HG03558 (cell line): ENCODE measurements at regions not wholly inside any gene's neighbourhood (a gene's known extent, or its start where the extent isn't known, plus 50 kb on each side); places are given as distances from the start of the nearest gene placed in this dataset.
A peak's percentile ranks its signal among the peaks of the same experiment; 100 is the strongest.
"Not testable (repeated sequence)": the region's sequence is repeated elsewhere in the genome, so short reads cannot be mapped to it uniquely, and the experiment has no call there.

Experiments
- ATAC-seq: cut with Tn5 transposase; IDR thresholded peaks from one replicate; pipeline ENCODE4 v1.9.1; 2021; ENCODE audit warnings: moderate number of reproducible peaks; ENCODE audit not compliant: unreplicated experiment; ENCODE audit errors: extremely low read depth

DNA sequence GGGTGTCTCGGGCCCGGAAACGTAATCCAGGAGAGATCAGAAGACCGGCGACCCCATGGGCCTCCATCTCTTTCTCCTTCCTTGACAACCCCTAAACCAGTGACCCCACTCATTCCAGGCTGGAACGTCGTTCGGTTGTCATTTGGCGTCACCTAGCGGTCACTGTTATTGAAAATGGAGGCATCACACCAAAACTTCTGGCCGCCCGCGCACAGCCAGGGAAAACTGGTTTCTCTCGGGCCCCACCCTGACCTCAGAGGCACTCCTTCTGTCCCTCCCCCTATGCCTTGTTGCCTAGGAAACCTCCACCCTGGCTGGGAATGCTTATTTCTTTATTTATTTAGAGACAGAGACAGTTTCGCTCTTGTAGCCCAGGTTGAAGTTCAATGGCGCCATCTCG lies 2327.3 kb upstream of the TPTE start:
- ATAC-seq, result not testable (repeated sequence)

- ATAC-seq, result not testable (repeated sequence)
Observed at GRCh38 chr21:8197377-8198027, 2323.9 kb upstream of the TPTE start.

DNA sequence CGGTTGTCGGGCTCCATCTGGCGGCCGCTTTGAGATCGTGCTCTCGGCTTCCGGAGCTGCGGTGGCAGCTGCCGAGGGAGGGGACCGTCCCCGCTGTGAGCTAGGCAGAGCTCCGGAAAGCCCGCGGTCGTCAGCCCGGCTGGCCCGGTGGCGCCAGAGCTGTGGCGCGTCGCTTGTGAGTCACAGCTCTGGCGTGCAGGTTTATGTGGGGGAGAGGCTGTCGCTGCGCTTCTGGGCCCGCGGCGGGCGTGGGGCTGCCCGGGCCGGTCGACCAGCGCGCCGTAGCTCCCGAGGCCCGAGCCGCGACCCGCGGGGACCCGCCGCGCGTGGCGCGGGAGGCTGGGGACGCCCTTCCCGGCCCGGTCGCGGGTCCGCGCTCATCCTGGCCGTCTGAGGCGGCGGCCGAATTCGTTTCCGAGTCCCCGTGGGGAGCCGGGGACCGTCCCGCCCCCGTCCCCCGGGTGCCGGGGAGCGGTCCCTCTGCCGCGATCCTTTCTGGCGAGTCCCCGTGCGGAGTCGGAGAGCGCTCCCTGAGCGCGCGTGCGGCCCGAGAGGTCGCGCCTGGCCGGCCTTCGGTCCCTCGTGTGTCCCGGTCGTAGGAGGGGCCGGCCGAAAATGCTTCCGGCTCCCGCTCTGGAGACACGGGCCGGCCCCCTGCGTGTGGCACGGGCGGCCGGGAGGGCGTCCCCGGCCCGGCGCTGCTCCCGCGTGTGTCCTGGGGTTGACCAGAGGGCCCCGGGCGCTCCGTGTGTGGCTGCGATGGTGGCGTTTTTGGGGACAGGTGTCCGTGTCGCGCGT lies 2316.1 kb upstream of the TPTE start:
- ATAC-seq, result not testable (repeated sequence)

DNA sequence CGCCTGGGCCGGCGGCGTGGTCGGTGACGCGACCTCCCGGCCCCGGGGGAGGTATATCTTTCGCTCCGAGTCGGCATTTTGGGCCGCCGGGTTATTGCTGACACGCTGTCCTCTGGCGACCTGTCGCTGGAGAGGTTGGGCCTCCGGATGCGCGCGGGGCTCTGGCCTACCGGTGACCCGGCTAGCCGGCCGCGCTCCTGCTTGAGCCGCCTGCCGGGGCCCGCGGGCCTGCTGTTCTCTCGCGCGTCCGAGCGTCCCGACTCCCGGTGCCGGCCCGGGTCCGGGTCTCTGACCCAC lies 2315.5 kb upstream of the TPTE start:
- not testable (repeated sequence) for ATAC-seq

DNA sequence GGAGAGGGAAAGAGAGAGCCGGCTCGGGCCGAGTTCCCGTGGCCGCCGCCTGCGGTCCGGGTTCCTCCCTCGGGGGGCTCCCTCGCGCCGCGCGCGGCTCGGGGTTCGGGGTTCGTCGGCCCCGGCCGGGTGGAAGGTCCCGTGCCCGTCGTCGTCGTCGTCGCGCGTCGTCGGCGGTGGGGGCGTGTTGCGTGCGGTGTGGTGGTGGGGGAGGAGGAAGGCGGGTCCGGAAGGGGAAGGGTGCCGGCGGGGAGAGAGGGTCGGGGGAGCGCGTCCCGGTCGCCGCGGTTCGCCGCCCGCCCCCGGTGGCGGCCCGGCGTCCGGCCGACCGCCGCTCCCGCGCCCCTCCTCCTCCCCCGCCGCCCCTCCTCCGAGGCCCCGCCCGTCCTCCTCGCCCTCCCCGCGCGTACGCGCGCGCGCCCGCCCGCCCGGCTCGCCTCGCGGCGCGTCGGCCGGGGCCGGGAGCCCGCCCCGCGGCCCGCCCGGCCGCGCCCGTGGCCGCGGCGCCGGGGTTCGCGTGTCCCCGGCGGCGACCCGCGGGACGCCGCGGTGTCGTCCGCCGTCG lies 2308.3 kb upstream of the TPTE start:
- ATAC-seq, result not testable (repeated sequence)

GRCh38 chr21:8214539-8214938 lies 2306.8 kb upstream of the TPTE start:
- ATAC-seq, result not testable (repeated sequence)

DNA sequence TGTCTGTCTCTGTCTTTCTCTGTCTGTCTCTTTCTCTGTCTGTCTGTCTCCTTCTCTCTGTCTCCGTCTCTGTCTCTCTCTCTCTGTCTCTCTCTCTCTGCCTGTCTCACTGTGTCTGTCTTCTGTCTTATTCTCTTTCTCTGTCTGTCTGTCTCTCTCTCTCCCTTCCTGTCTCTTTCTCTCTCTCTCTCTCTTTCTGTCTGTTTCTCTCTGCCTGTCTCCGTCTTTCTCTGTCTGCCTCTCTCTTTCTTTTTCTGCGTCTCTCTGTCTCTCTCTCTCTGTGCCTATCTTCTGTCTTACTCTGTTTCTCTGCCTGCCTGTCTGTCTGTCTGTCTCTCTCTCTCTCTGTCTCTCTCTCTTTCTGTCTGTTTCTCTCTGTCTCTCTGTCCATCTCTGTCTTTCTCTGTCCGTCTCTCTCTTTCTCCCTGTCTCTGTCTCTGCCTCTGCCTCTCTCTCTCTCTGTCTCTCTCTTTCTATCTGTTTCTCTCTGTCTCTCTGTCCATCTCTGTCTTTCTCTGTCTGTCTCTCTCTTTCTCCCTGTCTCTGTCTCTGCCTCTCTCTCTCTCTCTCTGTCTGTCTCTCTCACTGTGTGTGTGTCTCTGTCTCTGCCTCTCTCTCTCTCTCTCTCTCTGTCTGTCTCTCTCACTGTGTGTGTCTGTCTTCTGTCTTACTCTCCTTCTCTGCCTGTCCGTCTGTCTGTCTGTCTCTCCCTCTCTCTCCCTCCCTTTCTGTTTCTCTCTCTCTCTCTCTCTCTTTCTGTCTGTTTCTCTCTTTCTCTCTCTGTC lies 2291.8 kb upstream of the TPTE start:
- not testable (repeated sequence) for ATAC-seq

- not testable (repeated sequence) for ATAC-seq
Observed at GRCh38 chr21:8231252-8231651, 2290.1 kb upstream of the TPTE start.

- not testable (repeated sequence) for ATAC-seq
Observed at GRCh38 chr21:8233000-8233399, 2288.4 kb upstream of the TPTE start.

- ATAC-seq, result not testable (repeated sequence)
Observed at GRCh38 chr21:8234059-8234458, 2287.3 kb upstream of the TPTE start.

GRCh38 chr21:8244723-8245641 lies 2276.4 kb upstream of the TPTE start:
- peak; percentile 30 for ATAC-seq

DNA sequence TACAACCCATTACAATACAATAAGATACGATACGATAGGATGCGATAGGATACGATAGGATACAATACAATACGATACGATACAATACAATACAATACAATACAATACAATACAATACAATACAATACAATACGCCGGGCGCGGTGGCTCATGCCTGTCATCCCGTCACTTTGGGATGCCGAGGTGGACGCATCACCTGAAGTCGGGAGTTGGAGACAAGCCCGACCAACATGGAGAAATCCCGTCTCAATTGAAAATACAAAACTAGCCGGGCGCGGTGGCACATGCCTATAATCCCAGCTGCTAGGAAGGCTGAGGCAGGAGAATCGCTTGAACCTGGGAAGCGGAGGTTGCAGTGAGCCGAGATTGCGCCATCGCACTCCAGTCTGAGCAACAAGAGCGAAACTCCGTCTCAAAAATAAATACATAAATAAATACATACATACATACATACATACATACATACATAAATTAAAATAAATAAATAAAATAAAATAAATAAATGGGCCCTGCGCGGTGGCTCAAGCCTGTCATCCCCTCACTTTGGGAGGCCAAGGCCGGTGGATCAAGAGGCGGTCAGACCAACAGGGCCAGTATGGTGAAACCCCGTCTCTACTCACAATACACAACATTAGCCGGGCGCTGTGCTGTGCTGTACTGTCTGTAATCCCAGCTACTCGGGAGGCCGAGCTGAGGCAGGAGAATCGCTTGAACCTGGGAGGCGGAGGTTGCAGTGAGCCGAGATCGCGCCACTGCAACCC lies 2275.6 kb upstream of the TPTE start:
- peak; percentile 57 for ATAC-seq

DNA sequence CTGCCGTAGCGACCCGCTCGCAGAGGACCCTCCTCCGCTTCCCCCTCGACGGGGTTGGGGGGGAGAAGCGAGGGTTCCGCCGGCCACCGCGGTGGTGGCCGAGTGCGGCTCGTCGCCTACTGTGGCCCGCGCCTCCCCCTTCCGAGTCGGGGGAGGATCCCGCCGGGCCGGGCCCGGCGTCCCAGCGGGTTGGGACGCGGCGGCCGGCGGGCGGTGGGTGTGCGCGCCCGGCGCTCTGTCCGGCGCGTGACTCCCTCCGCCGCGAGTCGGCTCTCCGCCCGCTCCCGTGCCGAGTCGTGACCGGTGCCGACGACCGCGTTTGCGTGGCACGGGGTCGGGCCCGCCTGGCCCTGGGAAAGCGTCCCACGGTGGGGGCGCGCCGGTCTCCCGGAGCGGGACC lies 2269.7 kb upstream of the TPTE start:
- ATAC-seq, result not testable (repeated sequence)

DNA sequence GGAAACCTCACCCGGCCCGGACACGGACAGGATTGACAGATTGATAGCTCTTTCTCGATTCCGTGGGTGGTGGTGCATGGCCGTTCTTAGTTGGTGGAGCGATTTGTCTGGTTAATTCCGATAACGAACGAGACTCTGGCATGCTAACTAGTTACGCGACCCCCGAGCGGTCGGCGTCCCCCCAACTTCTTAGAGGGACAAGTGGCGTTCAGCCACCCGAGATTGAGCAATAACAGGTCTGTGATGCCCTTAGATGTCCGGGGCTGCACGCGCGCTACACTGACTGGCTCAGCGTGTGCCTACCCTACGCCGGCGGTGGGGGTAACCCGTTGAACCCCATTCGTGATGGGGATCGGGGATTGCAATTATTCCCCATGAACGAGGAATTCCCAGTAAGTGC lies 2266.3 kb upstream of the TPTE start:
- not testable (repeated sequence) for ATAC-seq

DNA sequence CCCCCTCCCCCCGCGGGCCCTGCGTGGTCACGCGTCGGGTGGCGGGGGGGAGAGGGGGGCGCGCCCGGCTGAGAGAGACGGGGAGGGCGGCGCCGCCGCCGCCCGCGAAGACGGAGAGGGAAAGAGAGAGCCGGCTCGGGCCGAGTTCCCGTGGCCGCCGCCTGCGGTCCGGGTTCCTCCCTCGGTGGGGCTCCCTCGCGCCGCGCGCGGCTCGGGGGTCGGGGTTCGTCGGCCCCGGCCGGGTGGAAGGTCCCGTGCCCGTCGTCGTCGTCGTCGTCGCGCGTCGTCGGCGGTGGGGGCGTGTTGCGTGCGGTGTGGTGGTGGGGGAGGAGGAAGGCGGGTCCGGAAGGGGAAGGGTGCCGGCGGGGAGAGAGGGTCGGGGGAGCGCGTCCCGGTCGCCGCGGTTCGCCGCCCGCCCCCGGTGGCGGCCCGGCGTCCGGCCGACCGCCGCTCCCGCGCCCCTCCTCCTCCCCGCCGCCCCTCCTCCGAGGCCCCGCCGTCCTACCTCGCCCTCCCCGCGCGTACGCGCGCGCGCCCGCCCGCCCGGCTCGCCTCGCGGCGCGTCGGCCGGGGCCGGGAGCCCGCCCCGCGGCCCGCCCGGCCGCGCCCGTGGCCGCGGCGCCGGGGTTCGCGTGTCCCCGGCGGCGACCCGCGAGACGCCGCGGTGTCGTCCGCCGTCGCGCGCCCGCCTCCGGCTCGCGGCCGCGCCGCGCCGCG lies 2264.1 kb upstream of the TPTE start:
- not testable (repeated sequence) for ATAC-seq

GRCh38 chr21:8260065-8260627 lies 2261.2 kb upstream of the TPTE start:
- not testable (repeated sequence) for ATAC-seq
